Gastrocnemius medialis (tissue), 4 donors: ENCODE measurements at regions not wholly inside any gene's neighbourhood (a gene's known extent, or its start where the extent isn't known, plus 50 kb on each side); places are given as distances from the start of the nearest gene placed in this dataset.

Experiments used
- ATAC-seq, 2 donors: fragments of 150-250 bp; one replicate each; pipeline ENCODE4 v1.9.1; 2016
- DNase-seq, 2 donors: peaks; one replicate each; pipeline ENCODE4 v3.0.0-alpha.2; 2019
- H3K27ac ChIP-seq, 4 donors: fragments of 200-600 bp; sonication (generic); 1 replicate in 1 of 4; 2 replicates in 3 of 4; pipeline ENCODE4 v1.5.1; 2016 to 2018; ENCODE audit warnings: mild to moderate bottlenecking in 2 of 4, moderate library complexity in 1 of 4
- H3K27me3 ChIP-seq, 3 donors: fragments of 200-600 bp; sonication (generic) in 2 of 3; 1 replicate in 1 of 3; 2 replicates in 2 of 3; pipeline versions ENCODE4 v1.5.1 to v1.6.0; 2016 to 2019; ENCODE audit warnings: mild to moderate bottlenecking in 1 of 3, moderate library complexity in 1 of 3
- H3K36me3 ChIP-seq, 2 donors: fragments of 200-600 bp; sonication (generic) in 1 of 2; one replicate each; pipeline ENCODE4 v1.5.1; 2017 to 2018
- H3K4me1 ChIP-seq, 2 donors: fragments of 200-600 bp; sonication (generic) in 1 of 2; one replicate each; pipeline ENCODE4 v1.5.1; 2016 to 2017; ENCODE audit warnings: mild to moderate bottlenecking in 2 of 2
- H3K4me3 ChIP-seq, 4 donors: fragments of 200-600 bp; sonication (generic) in 3 of 4; 1 replicate in 1 of 4; 2 replicates in 3 of 4; pipeline ENCODE4 v1.5.1; 2016 to 2019; ENCODE audit warnings: mild to moderate bottlenecking in 2 of 4
- H3K9me3 ChIP-seq, 3 donors: fragments of 200-600 bp; sonication (generic) in 2 of 3; 1 replicate in 1 of 3; 2 replicates in 2 of 3; pipeline ENCODE4 v1.5.1; 2016 to 2019
- CTCF ChIP-seq, 5 experiments: fragments of 450-650 bp in 3 of 5; fragments of 200-600 bp in 2 of 5; sonication (generic) in 2 of 5; IDR thresholded peaks in 4 of 5; conservative IDR thresholded peaks in 1 of 5; 1 replicate in 4 of 5; 2 replicates in 1 of 5; pipeline ENCODE4 v1.5.1; 2016 to 2019; ENCODE audit warnings: antibody characterized with exemption in 5 of 5, mild to moderate bottlenecking in 3 of 5, moderate library complexity in 3 of 5
- POLR2A ChIP-seq, 2 donors: fragments of 450-650 bp; IDR thresholded peaks; one replicate each; pipeline ENCODE4 v1.6.1; 2017; ENCODE audit warnings: antibody characterized with exemption in 2 of 2, mild to moderate bottlenecking in 2 of 2, moderate library complexity in 2 of 2
- in situ Hi-C, 4 donors: fragments of 200-750 bp; cut with MboI; loops; one replicate each; pipeline versions ENCODE4 v1.15.0 to v1.8.0; 2017; ENCODE audit warnings: low sequenced_read_pairs in 4 of 4
- intact Hi-C: fragments of 100-400 bp; cut with DNase I; formaldehyde crosslinking; loops from one replicate; pipeline ENCODE4 v1.15.1; 2023; ENCODE audit warnings: low total_unique reads

GRCh38 chr6:67680297-67680932 lies 954.7 kb upstream of the ADGRB3 start:
- Histone ChIP-seq H3K27me3 (no peaks in the 10 kb centered on the region), H3K4me3 (no peak overlapping the region), H3K9me3 (no peaks in the 10 kb centered on the region), H3K27ac (no peak overlapping the region), H3K36me3 (no peaks in the 10 kb centered on the region), H3K4me1 (no peaks in the 10 kb centered on the region)
- ATAC-seq (no peak), DNase-seq (no peak)
- in situ Hi-C loops, result no loop called here
- intact Hi-C loops, result no loop called here
- TF ChIP-seq CTCF (IDR thresholded peaks at IDR 0.05 in 4 of 5, conservative IDR thresholded peaks at IDR 0.05 in 1 of 5), result no peak
- TF ChIP-seq POLR2A (IDR thresholded peaks at IDR 0.05), result no peak

- Histone ChIP-seq H3K27ac (no peak overlapping the region), H3K27me3 (no peaks in the 10 kb centered on the region), H3K4me1 (no peaks in the 10 kb centered on the region), H3K9me3 (no peaks in the 10 kb centered on the region), H3K36me3 (no peaks in the 10 kb centered on the region), H3K4me3 (no peak overlapping the region)
- DNase-seq (no peak), ATAC-seq (no peak)
- intact Hi-C loops, result no loop called here
- TF ChIP-seq CTCF (IDR thresholded peaks at IDR 0.05 in 4 of 5, conservative IDR thresholded peaks at IDR 0.05 in 1 of 5), result no peak
- no peak for TF ChIP-seq POLR2A (IDR thresholded peaks at IDR 0.05)
- in situ Hi-C loops, result no loop called here
Observed at GRCh38 chr6:67679566-67680296, 955.4 kb upstream of the ADGRB3 start.

GRCh38 chr6:67676892-67677291 lies 958.2 kb upstream of the ADGRB3 start:
- no peak for TF ChIP-seq POLR2A (IDR thresholded peaks at IDR 0.05)
- TF ChIP-seq CTCF (IDR thresholded peaks at IDR 0.05 in 4 of 5, conservative IDR thresholded peaks at IDR 0.05 in 1 of 5), result no peak
- no peak for ATAC-seq
- H3K36me3 ChIP-seq, result no peaks in the 10 kb centered on the region

GRCh38 chr6:67667637-67668422 lies 967.3 kb upstream of the ADGRB3 start:
- H3K27ac ChIP-seq, result no peak overlapping the region
- no peaks in the 10 kb centered on the region for H3K4me1 ChIP-seq
- no peaks in the 10 kb centered on the region for H3K36me3 ChIP-seq
- H3K27me3 ChIP-seq, result no peaks in the 10 kb centered on the region
- H3K9me3 ChIP-seq, result no peaks in the 10 kb centered on the region
- TF ChIP-seq CTCF (IDR thresholded peaks at IDR 0.05 in 4 of 5, conservative IDR thresholded peaks at IDR 0.05 in 1 of 5) (no peak), POLR2A (IDR thresholded peaks at IDR 0.05) (no peak)
- DNase-seq (no peak), ATAC-seq (no peak)
- in situ Hi-C loops, result no loop called here
- intact Hi-C loops, result no loop called here
- no peak overlapping the region for H3K4me3 ChIP-seq

More at GRCh38 chr6:67676892-67677291, 958.2 kb upstream of the ADGRB3 start:
- Histone ChIP-seq H3K27ac (no peak overlapping the region), H3K4me1 (no peaks in the 10 kb centered on the region), H3K9me3 (no peaks in the 10 kb centered on the region), H3K4me3 (no peak overlapping the region), H3K27me3 (no peaks in the 10 kb centered on the region)
- no peak for DNase-seq
- intact Hi-C loops, result no loop called here
- in situ Hi-C loops, result no loop called here
